ENCODE measurements at regions not wholly inside any gene's neighbourhood (a gene's known extent, or its start where the extent isn't known, plus 50 kb on each side); places are given as distances from the start of the nearest gene placed in this dataset.

- intact Hi-C loops (cut with micrococcal nuclease) = no loop called here
- dilution Hi-C loops (cut with MboI; ENCODE audit: extremely low pct_ligation_motif_present, low sequenced_read_pairs) = no loop called here
These were observed 69.2 kb upstream of the PDC start for GRCh38 chr1:186530109-186530508.

More at GRCh38 chr1:186530109-186530508, 69.2 kb upstream of the PDC start:
- Histone ChIP-seq H3K9me3 (replicated peaks; ENCODE audit: control insufficient read depth, insufficient read depth, low read length) (no peaks in the 10 kb centered on the region), H3K4me3 (replicated peaks in 1 of 3; ENCODE audit: insufficient read depth in 1 of 3, low read depth in 1 of 3, low read length in 3 of 3) (no peak overlapping the region), H3K4me2 (ENCODE audit: insufficient read depth, low read length) (no peak overlapping the region), H3K36me3 (ENCODE audit: control insufficient read depth in 2 of 2, extremely low read depth in 1 of 2, insufficient read depth in 2 of 2, low read length in 2 of 2) (no peaks in the 10 kb centered on the region), H3K27me3 (ENCODE audit: control insufficient read depth in 2 of 2, insufficient read depth in 2 of 2, low read length in 2 of 2) (no peaks in the 10 kb centered on the region), H3K9ac (replicated peaks; ENCODE audit: extremely low read depth, insufficient read depth, low read length) (no peak overlapping the region), H3K4me1 (ENCODE audit: control insufficient read depth, extremely low read depth, insufficient read depth, low read length) (peaks cover 10% of the 10 kb centered on the region), H3K9me1 (replicated peaks; ENCODE audit: control insufficient read depth, extremely low read depth, insufficient read depth, low read length) (no peaks in the 10 kb centered on the region), H2AFZ (ENCODE audit: low read depth, low read length) (no peak overlapping the region), H3K79me2 (ENCODE audit: control insufficient read depth, insufficient read depth, low read length) (no peaks in the 10 kb centered on the region), H4K20me1 (replicated peaks; ENCODE audit: control insufficient read depth, extremely low read depth, insufficient read depth, low read length) (no peaks in the 10 kb centered on the region), H3K27ac (ENCODE audit: insufficient read depth, low read depth, low read length) (no peak overlapping the region)
- no peak for FAIRE-seq
- CTCF ChIA-PET = no interaction called here
- TF ChIP-seq POLR2AphosphoS5 (IDR thresholded peaks at IDR 0.05; ENCODE audit: insufficient read depth, low read depth, low read length) = no peak
- no peak for TF ChIP-seq MAX (IDR thresholded peaks at IDR 0.05; ENCODE audit: insufficient read depth, insufficient read length)
- no peak for TF ChIP-seq MYC (IDR thresholded peaks at IDR 0.05; ENCODE audit: low read depth, low read length)
- no peak for TF ChIP-seq CTCF (IDR thresholded peaks at IDR 0.05; ENCODE audit: extremely low read depth in 1 of 2, insufficient read depth in 1 of 2, low read depth in 1 of 2, low read length in 2 of 2)
- TF ChIP-seq JUN (IDR thresholded peaks at IDR 0.05; ENCODE audit: borderline replicate concordance, insufficient read depth, insufficient read length, low read depth) = no peak
- no peak for TF ChIP-seq EZH2 (IDR thresholded peaks at IDR 0.05; ENCODE audit: borderline replicate concordance, low read depth, low read length, severe bottlenecking)
- POLR2A ChIA-PET = no interaction called here
- no peak for DNase-seq (ENCODE audit: low read depth, low spot score)
- no TSS peak for BruUV-seq (replicated peaks)
